Activated CD4-positive, alpha-beta T cell treated with anti-CD3 and anti-CD28 coated beads, Interleukin-2, amount 10 ng/mL, durations not matched to agents 24 days and 14 days (primary cell): ENCODE measurements at regions not wholly inside any gene's neighbourhood (a gene's known extent, or its start where the extent isn't known, plus 50 kb on each side); places are given as distances from the start of the nearest gene placed in this dataset.
"Not testable (repeated sequence)": the region's sequence is repeated elsewhere in the genome, so short reads cannot be mapped to it uniquely, and the experiment has no call there.

Source experiments
- DNase-seq: peaks from one replicate; pipeline ENCODE4 v3.0.0; 2022
- H3K27ac Mint-ChIP-seq: one replicate; pipeline ENCODE4 v1.8.0; 2022; ENCODE audit warnings: mild to moderate bottlenecking, mixed read lengths
- H3K27me3 Mint-ChIP-seq: one replicate; pipeline ENCODE4 v1.8.0; 2022; ENCODE audit warnings: mixed read lengths
- H3K36me3 Mint-ChIP-seq: one replicate; pipeline ENCODE4 v1.8.0; 2022; ENCODE audit warnings: low read depth, mild to moderate bottlenecking, mixed read lengths
- H3K4me1 Mint-ChIP-seq: one replicate; pipeline ENCODE4 v1.8.0; 2021; ENCODE audit warnings: mixed read lengths
- H3K4me3 Mint-ChIP-seq: one replicate; pipeline ENCODE4 v1.8.0; 2022; ENCODE audit warnings: mild to moderate bottlenecking, moderate library complexity, mixed read lengths
- H3K9me3 Mint-ChIP-seq: one replicate; pipeline ENCODE4 v1.8.0; 2021; ENCODE audit warnings: mixed read lengths
- intact Hi-C: fragments of 100-400 bp; cut with micrococcal nuclease; formaldehyde crosslinking; loops from one replicate; pipeline ENCODE4 v1.15.1; 2023

- intact Hi-C loops, result no loop called here
- no peak for DNase-seq
- no peak overlapping the region for H3K4me3 Mint-ChIP-seq
These were observed 243.7 kb downstream of the UACA start for GRCh38 chr15:70519616-70520015.

DNA sequence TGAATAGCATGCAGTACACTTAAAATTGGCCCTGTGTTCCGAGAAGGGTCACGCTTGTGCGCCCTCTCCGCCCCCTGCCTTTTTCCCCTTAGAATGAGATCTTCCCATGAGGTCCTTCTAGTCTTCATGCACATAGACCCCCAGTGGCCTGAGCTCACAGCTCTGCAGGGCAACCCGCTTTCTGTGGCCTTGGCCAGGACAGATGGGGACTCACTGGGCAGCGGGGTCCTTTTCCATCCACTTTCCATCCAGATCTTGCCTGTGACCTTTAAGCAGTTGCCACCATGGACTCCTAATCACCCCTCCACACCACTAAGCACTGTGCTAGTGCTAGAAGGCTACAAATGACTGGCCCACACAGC lies 244.4 kb downstream of the UACA start:
- Mint-ChIP-seq H3K36me3 (no peaks in the 10 kb centered on the region), H3K27ac (no peak overlapping the region), H3K27me3 (peaks cover 45% of the 10 kb centered on the region), H3K4me1 (peaks cover 1% of the 10 kb centered on the region), H3K4me3 (no peak overlapping the region), H3K9me3 (no peaks in the 10 kb centered on the region)
- intact Hi-C loops, result no loop called here
- no peak for DNase-seq

More at GRCh38 chr15:70519616-70520015, 243.7 kb downstream of the UACA start:
- H3K27me3 Mint-ChIP-seq, result peaks cover 39% of the 10 kb centered on the region
- peaks cover 1% of the 10 kb centered on the region for H3K4me1 Mint-ChIP-seq
- no peaks in the 10 kb centered on the region for H3K36me3 Mint-ChIP-seq
- no peaks in the 10 kb centered on the region for H3K9me3 Mint-ChIP-seq
- H3K27ac Mint-ChIP-seq, result no peak overlapping the region

DNA sequence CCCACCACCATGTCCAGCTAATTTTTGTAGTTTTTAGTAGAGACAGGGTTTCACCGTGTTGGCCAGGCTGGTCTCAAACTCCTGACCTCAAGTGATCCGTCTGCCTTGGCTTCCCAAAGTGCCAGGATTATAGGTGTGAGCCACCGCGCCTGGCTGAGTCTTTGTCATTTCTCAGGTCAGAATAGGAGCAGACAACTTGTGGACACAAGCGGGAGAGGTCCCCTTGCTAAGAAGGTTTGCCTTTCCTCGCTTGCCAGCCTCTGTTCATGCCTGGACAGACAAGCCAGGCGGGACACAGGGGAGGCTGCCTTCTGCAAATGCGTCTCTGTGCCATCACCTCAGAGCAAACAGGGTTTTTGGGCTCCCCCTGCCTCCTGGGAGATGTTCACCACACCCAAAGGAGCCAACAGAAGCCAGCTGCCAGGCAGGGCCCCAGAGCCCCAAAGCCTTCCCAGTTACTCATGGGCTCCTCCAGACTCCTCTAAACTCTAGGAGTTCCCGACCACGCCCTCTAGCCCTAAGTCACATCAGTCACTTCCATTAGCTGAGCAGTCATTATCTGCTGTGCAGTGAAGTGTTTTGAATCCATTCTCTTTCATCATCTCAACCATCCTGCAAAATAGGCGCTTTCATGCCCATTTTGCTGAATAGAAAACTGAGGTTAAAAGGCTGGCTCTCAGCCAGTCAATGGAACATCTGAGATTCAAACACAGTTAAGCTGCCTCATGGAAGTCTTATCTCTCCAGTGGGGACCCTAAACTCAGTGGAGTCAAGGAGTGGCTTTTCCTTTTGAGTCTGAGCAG lies 245.0 kb downstream of the UACA start:
- H3K27ac Mint-ChIP-seq, result no peak overlapping the region
- intact Hi-C loops, result no loop called here
- H3K9me3 Mint-ChIP-seq, result no peaks in the 10 kb centered on the region
- H3K4me1 Mint-ChIP-seq, result peaks cover 1% of the 10 kb centered on the region
- H3K36me3 Mint-ChIP-seq, result no peaks in the 10 kb centered on the region
- no peak overlapping the region for H3K4me3 Mint-ChIP-seq
- DNase-seq, result no peak
- H3K27me3 Mint-ChIP-seq, result peaks cover 50% of the 10 kb centered on the region

- Mint-ChIP-seq H3K9me3 (no peaks in the 10 kb centered on the region), H3K4me3 (no peak overlapping the region), H3K27ac (no peak overlapping the region), H3K27me3 (peaks cover 52% of the 10 kb centered on the region), H3K4me1 (peaks cover 5% of the 10 kb centered on the region), H3K36me3 (no peaks in the 10 kb centered on the region)
- intact Hi-C loops, result no loop called here
- DNase-seq, result no peak
These were observed 246.2 kb downstream of the UACA start for GRCh38 chr15:70517194-70517590.

- DNase-seq, result no peak
- Mint-ChIP-seq H3K36me3 (peaks cover 3% of the 10 kb centered on the region), H3K27me3 (peaks cover 52% of the 10 kb centered on the region), H3K9me3 (peaks cover 4% of the 10 kb centered on the region), H3K4me1 (peaks cover 8% of the 10 kb centered on the region), H3K4me3 (no peak overlapping the region), H3K27ac (no peak overlapping the region)
- intact Hi-C loops, result no loop called here
These were observed 246.8 kb downstream of the UACA start for GRCh38 chr15:70516408-70517193.

- DNase-seq, result no peak
- intact Hi-C loops, result loop anchor here (5.0 kb wide), 1 partner anchor 37 kb away; no protein-coding TSS in a partner anchor
- Mint-ChIP-seq H3K27me3 (peaks cover 39% of the 10 kb centered on the region), H3K4me3 (no peak overlapping the region), H3K27ac (no peak overlapping the region), H3K9me3 (peaks cover 16% of the 10 kb centered on the region), H3K4me1 (peaks cover 18% of the 10 kb centered on the region), H3K36me3 (peaks cover 21% of the 10 kb centered on the region)
These were observed 249.1 kb downstream of the UACA start for GRCh38 chr15:70514251-70514650.

GRCh38 chr15:70513819-70514218 lies 249.5 kb downstream of the UACA start:
- intact Hi-C loops, result loop anchor here (2.0 to 5.0 kb wide), 2 partner anchors 15 to 37 kb away; no protein-coding TSS in a partner anchor
- H3K27me3 Mint-ChIP-seq, result peaks cover 35% of the 10 kb centered on the region

GRCh38 chr15:70512772-70513362 lies 250.5 kb downstream of the UACA start:
- intact Hi-C loops, result loop anchor here (2.0 to 5.0 kb wide), 2 partner anchors 16 to 36 kb away; no protein-coding TSS in a partner anchor
- peak; percentile 91 for DNase-seq
- no peak overlapping the region for H3K27ac Mint-ChIP-seq
- H3K27me3 Mint-ChIP-seq, result peaks cover 31% of the 10 kb centered on the region
- H3K4me1 Mint-ChIP-seq, result peaks cover 31% of the 10 kb centered on the region
- peaks cover 16% of the 10 kb centered on the region for H3K9me3 Mint-ChIP-seq
- no peak overlapping the region for H3K4me3 Mint-ChIP-seq
- peaks cover 24% of the 10 kb centered on the region for H3K36me3 Mint-ChIP-seq

More at GRCh38 chr15:70513819-70514218, 249.5 kb downstream of the UACA start:
- no peak overlapping the region for H3K27ac Mint-ChIP-seq
- H3K36me3 Mint-ChIP-seq, result peaks cover 22% of the 10 kb centered on the region
- no peak overlapping the region for H3K4me3 Mint-ChIP-seq
- peaks cover 16% of the 10 kb centered on the region for H3K9me3 Mint-ChIP-seq
- peaks cover 23% of the 10 kb centered on the region for H3K4me1 Mint-ChIP-seq
- no peak for DNase-seq

GRCh38 chr15:70511972-70512587 lies 251.3 kb downstream of the UACA start:
- peaks cover 26% of the 10 kb centered on the region for H3K27me3 Mint-ChIP-seq
- not testable (repeated sequence) for H3K27ac Mint-ChIP-seq, H3K4me3 Mint-ChIP-seq, DNase-seq
- H3K9me3 Mint-ChIP-seq, result peaks cover 16% of the 10 kb centered on the region
- peaks cover 24% of the 10 kb centered on the region for H3K36me3 Mint-ChIP-seq
- H3K4me1 Mint-ChIP-seq, result peaks cover 37% of the 10 kb centered on the region
- intact Hi-C loops, result loop anchor here (2.0 to 5.0 kb wide), 2 partner anchors 17 to 35 kb away; no protein-coding TSS in a partner anchor

- Mint-ChIP-seq H3K4me3 (no peak overlapping the region), H3K27ac (peak overlapping the region; percentile 4), H3K36me3 (peaks cover 24% of the 10 kb centered on the region), H3K9me3 (peaks cover 16% of the 10 kb centered on the region), H3K4me1 (peaks cover 50% of the 10 kb centered on the region), H3K27me3 (peaks cover 21% of the 10 kb centered on the region)
- intact Hi-C loops, result loop anchor here (5.0 kb wide), 1 partner anchor 33 kb away; no protein-coding TSS in a partner anchor
- no peak for DNase-seq
These were observed 252.9 kb downstream of the UACA start for GRCh38 chr15:70510433-70510832.

- intact Hi-C loops, result loop anchor here (1.0 to 5.0 kb wide), 3 partner anchors 32 to 752 kb away; no protein-coding TSS in a partner anchor
These were observed 253.6 kb downstream of the UACA start for GRCh38 chr15:70509731-70510143.

GRCh38 chr15:70509282-70509662 lies 254.1 kb downstream of the UACA start:
- DNase-seq, result peak; percentile 67
- H3K36me3 Mint-ChIP-seq, result peaks cover 24% of the 10 kb centered on the region
- intact Hi-C loops, result loop anchor here (1.0 to 5.0 kb wide), 2 partner anchors 410 to 752 kb away; no protein-coding TSS in a partner anchor
- H3K27ac Mint-ChIP-seq, result peak overlapping the region; percentile 79
- H3K27me3 Mint-ChIP-seq, result peaks cover 11% of the 10 kb centered on the region
- H3K4me1 Mint-ChIP-seq, result peaks cover 58% of the 10 kb centered on the region
- no peak overlapping the region for H3K4me3 Mint-ChIP-seq
- H3K9me3 Mint-ChIP-seq, result peaks cover 16% of the 10 kb centered on the region

More at GRCh38 chr15:70509731-70510143, 253.6 kb downstream of the UACA start:
- H3K4me1 Mint-ChIP-seq, result peaks cover 54% of the 10 kb centered on the region
- no peak for DNase-seq
- no peak overlapping the region for H3K4me3 Mint-ChIP-seq
- peak overlapping the region; percentile 79 for H3K27ac Mint-ChIP-seq
- H3K36me3 Mint-ChIP-seq, result peaks cover 24% of the 10 kb centered on the region
- peaks cover 14% of the 10 kb centered on the region for H3K27me3 Mint-ChIP-seq
- peaks cover 16% of the 10 kb centered on the region for H3K9me3 Mint-ChIP-seq
